ENCODE measurements at regions not wholly inside any gene's neighbourhood (a gene's known extent, or its start where the extent isn't known, plus 50 kb on each side); places are given as distances from the start of the nearest gene placed in this dataset.

DNA sequence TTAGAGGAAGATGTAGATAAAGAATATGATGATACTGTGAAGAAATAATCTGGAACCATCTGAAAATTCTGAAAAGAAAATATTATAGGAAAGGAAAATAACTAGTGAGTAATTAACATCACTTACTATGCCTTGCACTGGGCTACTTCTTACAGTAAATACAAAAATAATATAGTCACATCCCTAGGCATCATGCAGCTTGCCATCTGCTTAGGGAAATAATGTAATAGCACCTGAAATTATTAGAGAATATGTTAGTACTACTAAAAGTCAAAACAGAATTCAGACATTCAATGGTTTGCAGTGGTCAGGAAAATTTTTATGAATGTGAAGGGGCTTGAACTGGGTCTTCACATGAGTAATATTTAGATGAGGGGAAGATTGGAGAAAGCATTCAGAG is 272.2 kb upstream of the EMCN start:
- TF ChIP-seq YY1 (IDR thresholded peaks at IDR 0.05; ENCODE audit: insufficient read depth, insufficient read length) (no peak), ZNF274 (IDR thresholded peaks at IDR 0.05; ENCODE audit: low read depth, low read length) (no peak)

Data from NT2/D1 (cell line).